ENCODE measurements at regions not wholly inside any gene's neighbourhood (a gene's known extent, or its start where the extent isn't known, plus 50 kb on each side); places are given as distances from the start of the nearest gene placed in this dataset.

GRCh38 chr7:41256186-41256945, 446.5 kb downstream of the INHBA start:
- H3K4me1 ChIP-seq, result no peaks in the 10 kb centered on the region
- 3% methylated on average over 5 of the region's 5 CpGs for WGBS (ENCODE audit: missing lambda C conversion rate)
- no peaks in the 10 kb centered on the region for H3K9me3 ChIP-seq
- H3K4me2 ChIP-seq, result no peak overlapping the region
- H3K4me3 ChIP-seq, result no peak overlapping the region
- CTCF ChIA-PET, result interaction anchor here (1.5 kb wide), 1 partner anchor 14 kb away, joined by 3 read pairs; no protein-coding TSS in a partner anchor
- no peak overlapping the region for H3K27ac ChIP-seq
- POLR2A ChIA-PET, result no interaction called here
- FAIRE-seq, result no peak
- no peak for DNase-seq (ENCODE audit: low read depth in 1 of 2, low spot score in 1 of 2)
- ATAC-seq, result no peak
- no peak for TF ChIP-seq ZSCAN20 (CRISPR knock-in tag; IDR thresholded peaks at IDR 0.05)

GRCh38 chr7:41255716-41256115, 447.2 kb downstream of the INHBA start:
- ChIA-PET POLR2A (no interaction called here), CTCF (interaction anchor here (1.5 kb wide), 1 partner anchor 13 kb away, joined by 3 read pairs; no protein-coding TSS in a partner anchor)
- no peaks in the 10 kb centered on the region for H3K9me3 ChIP-seq
- ATAC-seq (no peak), FAIRE-seq (no peak), DNase-seq (ENCODE audit: low read depth in 1 of 2, low spot score in 1 of 2) (no peak)
- no peak for TF ChIP-seq HOXB5 (CRISPR knock-in tag; IDR thresholded peaks at IDR 0.05)
- no peak for TF ChIP-seq KDM5A (IDR thresholded peaks at IDR 0.05)
- H3K4me3 ChIP-seq, result no peak overlapping the region
- no peaks in the 10 kb centered on the region for H3K4me1 ChIP-seq
- H3K27ac ChIP-seq, result no peak overlapping the region
- WGBS (ENCODE audit: missing lambda C conversion rate), result 3% methylated on average over 2 of the region's 2 CpGs
- H3K4me2 ChIP-seq, result no peak overlapping the region

GRCh38 chr7:41255113-41255512, 447.8 kb downstream of the INHBA start:
- POLR2A ChIA-PET, result no interaction called here
- Histone ChIP-seq H3K9me3 (no peaks in the 10 kb centered on the region), H3K27ac (no peak overlapping the region), H3K4me2 (no peak overlapping the region), H3K4me3 (no peak overlapping the region), H3K4me1 (no peaks in the 10 kb centered on the region)
- CTCF ChIA-PET, result no interaction called here
- TF ChIP-seq, protein P1, sequence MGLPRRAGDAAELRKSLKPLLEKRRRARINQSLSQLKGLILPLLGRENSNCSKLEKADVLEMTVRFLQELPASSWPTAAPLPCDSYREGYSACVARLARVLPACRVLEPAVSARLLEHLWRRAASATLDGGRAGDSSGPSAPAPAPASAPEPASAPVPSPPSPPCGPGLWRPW (IDR thresholded peaks at IDR 0.05), result no peak
- TF ChIP-seq, protein P2, sequence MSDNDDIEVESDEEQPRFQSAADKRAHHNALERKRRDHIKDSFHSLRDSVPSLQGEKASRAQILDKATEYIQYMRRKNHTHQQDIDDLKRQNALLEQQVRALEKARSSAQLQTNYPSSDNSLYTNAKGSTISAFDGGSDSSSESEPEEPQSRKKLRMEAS (IDR thresholded peaks at IDR 0.05), result no peak
- WGBS (ENCODE audit: missing lambda C conversion rate), result 35% methylated on average over 3 of the region's 3 CpGs
- FAIRE-seq (no peak), DNase-seq (ENCODE audit: low read depth in 1 of 2, low spot score in 1 of 2) (no peak), ATAC-seq (no peak)

DNA sequence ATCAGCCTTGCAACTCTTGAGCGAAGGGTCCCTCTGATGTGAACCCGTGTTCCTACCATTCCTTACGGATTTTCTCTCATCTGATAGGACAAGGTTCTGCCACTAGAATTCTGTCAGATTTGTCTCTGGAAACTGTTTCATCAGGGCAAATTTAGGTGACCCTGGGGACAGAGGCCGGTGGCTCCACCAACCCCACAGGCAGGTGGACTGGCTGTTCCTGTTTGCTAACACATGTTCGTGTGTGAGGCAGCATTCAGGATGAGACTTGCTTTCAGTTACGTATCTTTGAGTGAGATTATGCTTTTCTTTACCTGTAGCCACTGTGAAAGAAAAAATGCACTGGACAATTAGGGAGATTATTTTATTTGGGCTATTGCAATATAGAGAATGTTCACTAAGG, 449.9 kb downstream of the INHBA start:
- H3K4me3 ChIP-seq, result no peak overlapping the region
- DNase-seq (ENCODE audit: low read depth in 1 of 2, low spot score in 1 of 2), result no peak
- no peaks in the 10 kb centered on the region for H3K4me1 ChIP-seq
- CTCF ChIA-PET, result interaction anchor here (1.2 kb wide), 1 partner anchor 12 kb away, joined by 3 read pairs; no protein-coding TSS in a partner anchor
- no peak overlapping the region for H3K4me2 ChIP-seq
- TF ChIP-seq KDM5A (IDR thresholded peaks at IDR 0.05) (no peak), POLR2AphosphoS2 (conservative IDR thresholded peaks at IDR 0.05; ENCODE audit: low read length) (no peak), RCOR1 (IDR thresholded peaks at IDR 0.05; ENCODE audit: low read depth, low read length) (no peak), HOXB13 (CRISPR knock-in tag; IDR thresholded peaks at IDR 0.05; ENCODE audit: low read depth) (no peak), CHD4 (IDR thresholded peaks at IDR 0.05; ENCODE audit: borderline replicate concordance) (no peak), JUNB (IDR thresholded peaks at IDR 0.05) (no peak), ESRRA (IDR thresholded peaks at IDR 0.05; ENCODE audit: borderline replicate concordance, low read length) (no peak), HOXB5 (CRISPR knock-in tag; IDR thresholded peaks at IDR 0.05) (no peak), ZNF302 (CRISPR knock-in tag; IDR thresholded peaks at IDR 0.05) (no peak), BHLHE40 (IDR thresholded peaks at IDR 0.05; ENCODE audit: low read depth, low read length) (no peak), HDAC2 (IDR thresholded peaks at IDR 0.05) (no peak), EHF (CRISPR knock-in tag; IDR thresholded peaks at IDR 0.05) (no peak)
- TF ChIP-seq, protein P2 (IDR thresholded peaks at IDR 0.05), result no peak
- no peak for FAIRE-seq
- no peak for ATAC-seq
- no peak overlapping the region for H3K27ac ChIP-seq
- POLR2A ChIA-PET, result no interaction called here
- no peaks in the 10 kb centered on the region for H3K9me3 ChIP-seq
- WGBS (ENCODE audit: missing lambda C conversion rate), result 9% methylated on average over 6 of the region's 6 CpGs

- FAIRE-seq, result no peak
Measured at GRCh38 chr7:41252551-41252950, 450.3 kb downstream of the INHBA start.

More at GRCh38 chr7:41252551-41252950, 450.3 kb downstream of the INHBA start:
- CTCF ChIA-PET, result interaction anchor here (1.2 kb wide), 1 partner anchor 11 kb away, joined by 3 read pairs; no protein-coding TSS in a partner anchor
- POLR2A ChIA-PET, result no interaction called here
- Histone ChIP-seq H3K9me3 (no peaks in the 10 kb centered on the region), H3K27ac (no peak overlapping the region), H3K4me3 (no peak overlapping the region), H3K4me1 (no peaks in the 10 kb centered on the region), H3K4me2 (no peak overlapping the region)
- WGBS (ENCODE audit: missing lambda C conversion rate), result 2% methylated on average over 1 of the region's 1 CpG
- no peak for TF ChIP-seq RNF2 (IDR thresholded peaks at IDR 0.05; ENCODE audit: borderline replicate concordance, low read depth)
- TF ChIP-seq REST (IDR thresholded peaks at IDR 0.05), result no peak
- TF ChIP-seq CHD4 (IDR thresholded peaks at IDR 0.05; ENCODE audit: borderline replicate concordance), result no peak
- TF ChIP-seq EHMT2 (IDR thresholded peaks at IDR 0.05; ENCODE audit: low read depth), result no peak
- ATAC-seq, result no peak
- DNase-seq (ENCODE audit: low read depth in 1 of 2, low spot score in 1 of 2), result no peak

Data from A549 (cell line).